Transverse colon (tissue), 4 donors: ENCODE measurements at regions not wholly inside any gene's neighbourhood (a gene's known extent, or its start where the extent isn't known, plus 50 kb on each side); places are given as distances from the start of the nearest gene placed in this dataset.

Experiments used
- DNase-seq: peaks from one replicate; pipeline ENCODE4 v3.0.0-alpha.2; 2019
- H3K27ac ChIP-seq, 4 donors: fragments of 200-600 bp; sonication (generic); 2 replicates each; pipeline ENCODE4 v1.5.1; 2016 to 2018; ENCODE audit warnings: inconsistent platforms in 4 of 4
- H3K27me3 ChIP-seq: fragments of 200-600 bp; sonication (generic); 2 replicates; pipeline ENCODE4 v1.5.1; 2017; ENCODE audit warnings: inconsistent platforms
- H3K36me3 ChIP-seq, 4 donors: fragments of 200-600 bp; sonication (generic); 2 replicates each; pipeline ENCODE4 v1.5.1; 2017 to 2019; ENCODE audit warnings: inconsistent platforms in 4 of 4
- H3K4me1 ChIP-seq, 4 donors: fragments of 200-600 bp; sonication (generic); 2 replicates each; pipeline ENCODE4 v1.5.1; 2017 to 2020; ENCODE audit warnings: inconsistent platforms in 4 of 4
- H3K4me3 ChIP-seq, 4 donors: fragments of 200-600 bp; sonication (generic); 1 replicate in 1 of 4; 2 replicates in 3 of 4; pipeline versions ENCODE4 v1.5.1 to v1.6.1; 2017 to 2019; ENCODE audit warnings: inconsistent platforms in 4 of 4
- H3K9me3 ChIP-seq, 2 donors: fragments of 200-600 bp; sonication (generic); 2 replicates each; pipeline ENCODE4 v1.5.1; 2017 to 2019; ENCODE audit warnings: inconsistent platforms in 2 of 2
- CTCF ChIP-seq, 5 experiments: fragments of 200-600 bp in 3 of 5; fragments of 450-650 bp in 2 of 5; sonication (generic) in 3 of 5; IDR thresholded peaks; 1 replicate in 2 of 5; 2 replicates in 3 of 5; pipeline ENCODE4 v1.5.1; 2016 to 2017; ENCODE audit warnings: antibody characterized with exemption in 5 of 5, inconsistent platforms in 3 of 5, mild to moderate bottlenecking in 2 of 5, moderate library complexity in 1 of 5
- EP300 ChIP-seq: sonication (generic); formaldehyde crosslinking; IDR thresholded peaks from one replicate; pipeline ENCODE4 v1.6.1; 2017; ENCODE audit warnings: antibody characterized with exemption, low read depth
- POLR2A ChIP-seq: fragments of 450-650 bp; IDR thresholded peaks from one replicate; pipeline ENCODE4 v1.6.1; 2016; ENCODE audit warnings: antibody characterized with exemption, mild to moderate bottlenecking, moderate library complexity
- POLR2AphosphoS5 ChIP-seq, 3 donors: sonication (generic); formaldehyde crosslinking; IDR thresholded peaks; one replicate each; pipeline ENCODE4 v1.6.1; 2016; ENCODE audit warnings: antibody characterized with exemption in 3 of 3
- WGBS, 2 donors: methylation state at CpG; one replicate each; pipeline ENCODE4 v1.1.5; 2018; ENCODE audit warnings: low coverage in 1 of 2; 5-methylcytosine and 5-hydroxymethylcytosine counted together
- in situ Hi-C, 4 donors: fragments of 200-750 bp; cut with MboI; loops; one replicate each; pipeline versions ENCODE4 v1.15.0 to v1.15.1; 2017; ENCODE audit warnings: low sequenced_read_pairs in 3 of 4, low pct_ligation_motif_present in 1 of 4, low pct_unique_long_range_greater_than_20kb in 1 of 4
- intact Hi-C: fragments of 100-400 bp; cut with DNase I; formaldehyde crosslinking; loops from one replicate; pipeline ENCODE4 v1.15.1; 2023; ENCODE audit warnings: low total_unique reads

- Histone ChIP-seq H3K27ac (no peak overlapping the region), H3K4me1 (no peaks in the 10 kb centered on the region), H3K36me3 (no peaks in the 10 kb centered on the region), H3K27me3 (no peaks in the 10 kb centered on the region), H3K9me3 (no peaks in the 10 kb centered on the region), H3K4me3 (no peak overlapping the region)
- intact Hi-C loops (no loop called here), in situ Hi-C loops (no loop called here)
- DNase-seq = no peak
- no peak for TF ChIP-seq EP300
- TF ChIP-seq POLR2A = no peak
- TF ChIP-seq CTCF (IDR thresholded peaks at IDR 0.05) = no peak
- WGBS, 2 donors = 51 to 60% methylated on average over 4 of the region's 4 CpGs
Observed at GRCh38 chr12:97701901-97702300, 239.3 kb downstream of the RMST start.

GRCh38 chr12:97711392-97711791 lies 248.8 kb downstream of the RMST start:
- intact Hi-C loops = no loop called here
- TF ChIP-seq POLR2AphosphoS5 (IDR thresholded peaks at IDR 0.05) = no peak
- TF ChIP-seq POLR2A = no peak
- TF ChIP-seq EP300 = no peak
- no peak for TF ChIP-seq CTCF (IDR thresholded peaks at IDR 0.05)
- no peak overlapping the region for H3K4me3 ChIP-seq
- no peak overlapping the region for H3K27ac ChIP-seq
- no peaks in the 10 kb centered on the region for H3K4me1 ChIP-seq
- in situ Hi-C loops = no loop called here
- no peaks in the 10 kb centered on the region for H3K9me3 ChIP-seq
- H3K27me3 ChIP-seq = no peaks in the 10 kb centered on the region
- no peaks in the 10 kb centered on the region for H3K36me3 ChIP-seq
- no peak for DNase-seq
- 78 to 100% methylated on average over 1 of the region's 1 CpG for WGBS, 2 donors

GRCh38 chr12:97713270-97713669 lies 250.7 kb downstream of the RMST start:
- in situ Hi-C loops = no loop called here
- intact Hi-C loops = no loop called here
- TF ChIP-seq CTCF (IDR thresholded peaks at IDR 0.05) (no peak), POLR2AphosphoS5 (IDR thresholded peaks at IDR 0.05) (no peak), EP300 (no peak), POLR2A (no peak)
- Histone ChIP-seq H3K27me3 (no peaks in the 10 kb centered on the region), H3K9me3 (no peaks in the 10 kb centered on the region), H3K27ac (no peak overlapping the region), H3K4me1 (no peaks in the 10 kb centered on the region), H3K4me3 (no peak overlapping the region), H3K36me3 (no peaks in the 10 kb centered on the region)
- 27% methylated on average over 1 of the region's 1 CpG; no CpG with 5 or more reads in 1 of the 2 donors for whole genome bisulfite sequencing, 2 donors
- DNase-seq = no peak

- DNase-seq = no peak
- Histone ChIP-seq H3K36me3 (no peaks in the 10 kb centered on the region), H3K9me3 (no peaks in the 10 kb centered on the region), H3K4me3 (no peak overlapping the region), H3K4me1 (no peaks in the 10 kb centered on the region), H3K27me3 (no peaks in the 10 kb centered on the region), H3K27ac (no peak overlapping the region)
- WGBS, 2 donors = 48 to 57% methylated on average over 4 of the region's 4 CpGs
- TF ChIP-seq POLR2A (no peak), EP300 (no peak), POLR2AphosphoS5 (IDR thresholded peaks at IDR 0.05) (no peak), CTCF (IDR thresholded peaks at IDR 0.05) (no peak)
- intact Hi-C loops = no loop called here
- in situ Hi-C loops = no loop called here
Observed at GRCh38 chr12:97714107-97714563, 251.5 kb downstream of the RMST start.
